Non-pigmented ciliary epithelial cell (primary cell): ENCODE measurements at regions not wholly inside any gene's neighbourhood (a gene's known extent, or its start where the extent isn't known, plus 50 kb on each side); places are given as distances from the start of the nearest gene placed in this dataset.

Experiments
- DNase-seq: peaks from one replicate; pipeline ENCODE4 v3.0.0-alpha.2; 2010; ENCODE audit warnings: low read depth

- peak; percentile 47 for DNase-seq
Observed at GRCh38 chr15:95972041-95972553, 358.4 kb upstream of the NR2F2 start.

GRCh38 chr15:95972812-95973211 is 357.7 kb upstream of the NR2F2 start:
- no peak for DNase-seq

- DNase-seq = no peak
Observed at GRCh38 chr15:95973566-95974256, 356.8 kb upstream of the NR2F2 start.

- no peak for DNase-seq
Observed at GRCh38 chr15:95975212-95975611, 355.3 kb upstream of the NR2F2 start.

- no peak for DNase-seq
Observed at GRCh38 chr15:95979286-95979685, 351.2 kb upstream of the NR2F2 start.

DNA sequence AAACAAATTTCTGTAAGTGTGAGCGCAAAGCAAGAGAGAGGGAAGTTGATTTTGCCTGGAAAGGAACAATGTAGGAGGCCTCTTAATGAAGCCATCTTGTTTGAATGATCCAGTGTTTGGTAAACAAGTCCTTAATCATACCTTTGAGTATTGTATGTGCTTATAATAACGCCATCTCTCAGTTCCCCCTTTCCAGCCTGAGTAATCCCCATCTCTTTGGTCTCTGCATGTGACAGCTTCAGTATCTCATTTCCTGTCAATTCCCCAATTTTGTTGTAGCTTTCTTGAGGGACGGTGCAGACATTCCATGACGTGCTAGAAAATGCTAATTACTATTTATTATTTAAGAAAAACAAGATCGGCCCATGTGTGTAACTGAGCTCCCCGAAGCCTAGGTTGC is 349.3 kb upstream of the NR2F2 start:
- DNase-seq = no peak

GRCh38 chr15:95987299-95987698 is 343.2 kb upstream of the NR2F2 start:
- DNase-seq = no peak

GRCh38 chr15:95987886-95988573 is 342.5 kb upstream of the NR2F2 start:
- DNase-seq = no peak

- no peak for DNase-seq
Observed at GRCh38 chr15:95988574-95988887, 342.0 kb upstream of the NR2F2 start.

DNA sequence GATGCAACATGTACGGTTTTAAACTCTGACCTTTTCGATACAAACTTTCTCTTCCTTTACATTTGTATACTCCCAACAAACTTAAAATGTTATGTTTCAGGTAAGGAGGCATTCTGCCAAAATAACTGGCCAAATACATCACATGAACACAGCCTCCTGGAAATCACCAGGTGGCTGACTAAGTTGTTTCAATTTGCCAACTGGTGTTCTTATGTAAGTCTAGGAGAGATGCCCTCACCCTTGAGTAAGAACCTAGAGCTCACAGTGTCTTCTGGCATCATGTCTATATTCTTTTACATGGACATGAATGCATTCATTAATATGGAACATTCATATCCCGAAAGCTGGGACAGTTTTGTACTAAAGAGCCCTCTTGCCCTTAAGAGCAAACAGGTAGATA is 341.1 kb upstream of the NR2F2 start:
- no peak for DNase-seq

- DNase-seq = no peak
Observed at GRCh38 chr15:95990833-95991232, 339.7 kb upstream of the NR2F2 start.

DNA sequence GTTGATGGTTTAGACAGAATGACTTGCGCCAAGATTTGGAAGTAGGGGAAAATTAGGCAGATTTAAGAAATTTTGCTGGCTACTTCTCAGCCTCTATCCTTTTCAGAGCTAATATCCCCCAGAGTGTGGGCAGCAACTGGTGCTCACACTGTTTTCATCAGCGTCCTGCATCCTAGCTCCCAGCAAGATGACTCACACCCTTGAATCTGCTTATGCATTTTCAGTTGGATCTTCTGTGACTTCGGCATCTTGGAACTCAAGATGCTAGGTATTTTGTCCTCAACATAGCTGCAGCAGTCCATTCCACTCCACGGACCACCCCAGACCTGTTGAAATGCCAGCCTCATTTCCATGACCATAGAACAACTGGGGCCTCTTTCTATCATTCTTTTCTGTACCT is 336.1 kb upstream of the NR2F2 start:
- no peak for DNase-seq

- DNase-seq = no peak
Observed at GRCh38 chr15:95995375-95996168, 334.9 kb upstream of the NR2F2 start.

DNA sequence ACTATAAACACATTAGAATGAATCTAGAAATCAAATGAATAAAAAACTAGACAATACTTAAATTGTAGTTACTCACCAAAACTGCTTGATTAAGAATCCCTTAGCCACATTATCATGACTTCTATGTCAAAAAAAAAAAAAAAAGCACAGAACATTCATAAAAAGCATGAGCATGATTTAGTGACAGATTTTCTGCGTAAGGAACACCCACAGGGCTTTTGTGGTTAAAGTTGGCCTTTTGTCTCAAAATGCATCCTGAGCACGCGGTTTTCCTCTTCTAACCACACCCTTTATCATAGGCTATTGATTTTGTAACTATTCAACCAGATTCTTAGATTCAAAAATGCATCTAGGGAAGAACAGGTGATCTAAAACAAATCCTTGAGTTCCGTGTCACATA is 334.0 kb upstream of the NR2F2 start:
- no peak for DNase-seq

- DNase-seq = no peak
Observed at GRCh38 chr15:95998935-95999334, 331.6 kb upstream of the NR2F2 start.

DNA sequence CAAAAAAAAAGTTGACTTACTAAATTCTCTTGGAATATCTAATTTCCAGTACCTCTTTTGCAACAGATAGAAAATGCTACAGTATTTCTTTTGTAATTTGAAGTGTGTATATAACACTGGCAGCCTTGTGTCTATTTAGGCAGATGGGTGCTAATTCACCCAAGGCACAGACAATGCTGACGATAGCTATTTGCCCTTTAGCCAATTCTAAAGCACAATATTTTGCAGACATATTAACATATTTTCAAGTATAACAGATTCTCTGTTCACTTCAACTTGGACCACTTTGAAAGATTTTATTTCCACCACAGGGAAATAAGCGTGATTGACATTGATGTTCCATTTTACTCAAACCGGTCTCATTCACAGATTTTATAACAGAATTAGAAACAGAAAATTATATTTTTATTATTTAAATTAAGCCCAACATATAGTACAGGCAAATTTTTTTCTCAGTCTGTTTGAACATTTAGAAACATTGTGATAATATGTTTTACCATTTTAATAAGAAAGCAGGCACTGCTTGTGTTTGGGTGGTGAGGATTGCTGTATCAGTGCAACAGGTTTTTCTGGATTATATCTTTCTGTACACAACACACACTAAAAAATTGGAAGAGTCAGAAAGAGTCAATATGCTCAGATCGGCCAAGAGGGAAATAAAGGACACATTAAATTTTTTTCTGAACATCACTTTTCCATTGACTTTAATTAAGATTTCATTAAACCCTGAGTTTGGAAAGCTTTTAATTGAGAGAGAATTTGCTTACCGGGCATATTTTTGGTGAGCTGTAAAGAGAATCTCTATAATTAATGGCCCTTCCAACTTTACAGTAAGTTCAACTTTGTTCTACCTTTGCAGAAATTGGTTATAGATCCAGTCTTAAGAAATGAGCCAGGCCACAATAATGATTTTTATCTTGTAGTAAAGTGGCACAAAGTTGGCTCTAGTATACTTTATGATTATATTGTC is 327.3 kb upstream of the NR2F2 start:
- DNase-seq = no peak

- DNase-seq = no peak
Observed at GRCh38 chr15:96005906-96006305, 324.6 kb upstream of the NR2F2 start.

DNA sequence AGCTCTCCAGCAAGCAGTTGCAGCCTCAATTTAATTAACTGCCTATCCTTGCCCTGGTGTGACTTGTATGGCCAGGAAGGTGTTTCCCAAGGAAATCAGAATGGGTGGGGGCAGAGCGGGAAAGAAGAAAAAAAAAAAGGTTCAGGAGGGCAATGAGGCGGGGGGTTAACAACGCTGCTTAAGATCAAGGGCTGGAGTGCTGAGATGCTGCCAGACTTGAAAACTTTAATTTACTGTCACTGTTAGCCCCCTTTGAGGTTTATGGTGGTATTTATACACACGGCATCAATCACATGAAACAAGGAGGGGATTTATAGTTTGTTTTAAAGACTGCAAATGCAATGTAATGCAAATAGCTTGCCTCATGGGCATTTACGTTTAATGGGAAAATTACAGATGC is 319.4 kb upstream of the NR2F2 start:
- DNase-seq = no peak

DNA sequence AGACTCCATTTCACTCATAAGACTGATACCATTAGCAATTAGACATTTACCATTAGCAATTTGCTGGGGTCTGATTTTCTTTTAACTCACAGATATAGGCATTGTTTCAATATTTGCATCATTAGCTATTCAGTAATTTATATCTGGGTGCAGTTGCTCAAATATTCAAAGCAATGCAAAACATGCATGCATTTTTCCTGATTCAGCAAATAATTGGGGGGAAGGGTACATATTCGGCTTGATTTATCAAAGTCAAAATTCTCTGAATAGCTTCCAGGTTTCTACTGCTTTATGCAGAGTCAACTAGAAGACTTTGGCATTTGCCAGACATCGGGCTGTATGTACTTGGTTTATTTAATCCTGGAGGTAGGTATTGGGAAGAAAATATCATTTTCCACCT is 315.6 kb upstream of the NR2F2 start:
- DNase-seq = no peak

DNA sequence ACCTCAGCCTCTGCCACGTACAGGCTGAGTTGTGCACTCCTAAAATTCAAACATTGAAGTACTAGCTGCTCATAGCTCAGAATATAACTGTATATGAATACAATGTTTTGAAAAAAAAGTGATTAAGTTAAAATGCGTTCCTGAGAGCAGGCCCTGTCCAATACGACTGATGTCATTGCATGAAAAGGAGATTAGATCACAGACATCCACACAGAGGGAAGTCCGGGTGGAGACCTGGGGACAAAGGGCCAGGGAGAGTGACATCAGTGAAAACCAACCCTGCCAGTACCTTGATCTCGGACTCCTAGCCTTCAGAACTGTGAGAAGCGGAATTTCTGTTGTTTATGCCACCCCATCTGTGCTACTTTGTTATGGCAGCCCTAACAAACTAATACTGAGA is 311.4 kb upstream of the NR2F2 start:
- no peak for DNase-seq

- DNase-seq = no peak
Observed at GRCh38 chr15:96020133-96020532, 310.4 kb upstream of the NR2F2 start.

DNA sequence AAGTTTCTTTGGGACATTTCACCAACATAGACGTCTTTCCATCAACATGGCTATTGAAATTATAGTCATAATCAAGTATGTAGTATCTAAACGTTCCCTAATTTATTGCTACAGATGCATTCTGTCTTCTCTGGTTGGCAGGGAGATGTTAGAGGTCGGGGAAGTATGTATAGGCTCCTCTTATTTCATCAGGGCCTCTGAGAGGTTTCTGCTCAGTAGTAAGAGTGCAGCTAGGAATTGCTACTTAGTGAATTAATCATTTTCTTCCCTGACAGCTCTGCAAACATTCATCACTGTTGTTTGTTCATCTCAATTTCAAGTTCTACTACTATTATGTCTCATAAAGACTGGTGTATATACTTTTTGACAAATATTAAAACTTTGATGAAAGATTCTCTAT is 309.7 kb upstream of the NR2F2 start:
- no peak for DNase-seq
